B cell (primary cell): ENCODE measurements at regions not wholly inside any gene's neighbourhood (a gene's known extent, or its start where the extent isn't known, plus 50 kb on each side); places are given as distances from the start of the nearest gene placed in this dataset.

Experiments
- ATAC-seq: fragments of 200-7000 bp; cut with Tn5 transposase; one replicate; pipeline ENCODE4 v1.10.0; 2021; ENCODE audit warnings: low read depth, mild to moderate bottlenecking, moderate number of reproducible peaks, moderate library complexity
- CTCF ChIA-PET: fragments of 350-600 bp; sonication (Branson Sonifier 250); formaldehyde crosslinking; loops from one replicate; lab custom pipeline; 2021; ENCODE audit warnings: antibody characterized with exemption, inconsistent platforms; lab: Charles Lee
- POLR2A ChIA-PET: fragments of 350-600 bp; sonication (Branson Sonifier 250); formaldehyde crosslinking; loops from one replicate; lab custom pipeline; 2021; ENCODE audit warnings: antibody characterized with exemption; lab: Charles Lee
- DNase-seq: peaks from one replicate; pipeline ENCODE4 v3.0.0; 2013
- H2AFZ ChIP-seq: 2 replicates; pipeline ENCODE4 v1.6.1; 2012; ENCODE audit warnings: mild to moderate bottlenecking, low read depth, low read length; ENCODE audit not compliant: insufficient read depth, poor library complexity, severe bottlenecking
- H3K27ac ChIP-seq, 2 donors: 1 replicate in 1 of 2; 2 replicates in 1 of 2; pipeline ENCODE4 v1.5.1; 2012 to 2013; ENCODE audit warnings: low read length in 2 of 2, mild to moderate bottlenecking in 2 of 2, moderate library complexity in 1 of 2
- H3K27me3 ChIP-seq, 4 experiments: fragments of 200-600 bp in 1 of 4; sonication (generic) in 1 of 4; replicated peaks in 1 of 4; 1 replicate in 2 of 4; 2 replicates in 2 of 4; pipeline versions ENCODE4 v1.6.1 to v1.7.0; 2013 to 2016; ENCODE audit warnings: low read length in 3 of 4, mild to moderate bottlenecking in 2 of 4, mixed read lengths in 1 of 4, moderate library complexity in 1 of 4; ENCODE audit not compliant: insufficient read depth in 4 of 4, control insufficient read depth in 3 of 4; ENCODE audit errors: control extremely low read depth in 1 of 4
- H3K36me3 ChIP-seq, 2 experiments: replicated peaks in 1 of 2; 1 replicate in 1 of 2; 2 replicates in 1 of 2; pipeline versions ENCODE4 v1.6.1 to v1.7.1; 2013; ENCODE audit warnings: low read length in 1 of 2; ENCODE audit not compliant: insufficient read depth in 2 of 2, control insufficient read depth in 1 of 2; ENCODE audit errors: control extremely low read depth in 1 of 2, extremely low read depth in 1 of 2
- H3K4me1 ChIP-seq, 2 donors: fragments of 200-600 bp in 1 of 2; sonication (generic) in 1 of 2; 1 replicate in 1 of 2; 2 replicates in 1 of 2; pipeline versions ENCODE4 v1.5.1 to v1.6.1; 2013 to 2017; ENCODE audit warnings: low read length in 2 of 2; ENCODE audit not compliant: control insufficient read depth in 2 of 2, insufficient read depth in 2 of 2
- H3K4me2 ChIP-seq: replicated peaks from 2 replicates; pipeline ENCODE3; 2012; ENCODE audit warnings: mild to moderate bottlenecking, low read depth, low read length; ENCODE audit not compliant: poor library complexity, severe bottlenecking
- H3K4me3 ChIP-seq, 5 experiments: fragments of 200-600 bp in 1 of 5; sonication (generic) in 1 of 5; 1 replicate in 3 of 5; 2 replicates in 2 of 5; pipeline versions ENCODE4 v1.5.1 to v1.7.0; 2011 to 2016; ENCODE audit warnings: low read length in 4 of 5, mild to moderate bottlenecking in 4 of 5, low read depth in 2 of 5, control low read depth in 1 of 5, moderate library complexity in 1 of 5; ENCODE audit not compliant: insufficient read depth in 1 of 5; ENCODE audit errors: control extremely low read depth in 1 of 5, extremely low read depth in 1 of 5
- H3K79me2 ChIP-seq: fragments of 200-600 bp; sonication (generic); one replicate; pipeline ENCODE4 v1.6.0; 2016; ENCODE audit warnings: low read length; ENCODE audit not compliant: control insufficient read depth, insufficient read depth
- H3K9ac ChIP-seq: fragments of 200-600 bp; sonication (generic); 2 replicates; pipeline ENCODE4 v1.6.1; 2017; ENCODE audit warnings: mild to moderate bottlenecking, low read length, moderate library complexity
- H3K9me3 ChIP-seq, 3 donors: one replicate each; pipeline versions ENCODE4 v1.6.1 to v1.7.1; 2013; ENCODE audit warnings: low read length in 2 of 3; ENCODE audit not compliant: control insufficient read depth in 2 of 3, insufficient read depth in 1 of 3; ENCODE audit errors: control extremely low read depth in 1 of 3
- H4K20me1 ChIP-seq: 2 replicates; pipeline ENCODE4 v1.6.0; 2012; ENCODE audit warnings: mild to moderate bottlenecking, low read length; ENCODE audit not compliant: insufficient read depth, control insufficient read depth, poor library complexity, severe bottlenecking
- H3K27ac Mint-ChIP-seq: one replicate; pipeline ENCODE4 v1.8.0; 2021; ENCODE audit warnings: mixed read lengths
- H3K27me3 Mint-ChIP-seq: one replicate; pipeline ENCODE4 v1.8.0; 2021; ENCODE audit warnings: mixed read lengths
- H3K4me1 Mint-ChIP-seq: one replicate; pipeline ENCODE4 v1.8.0; 2021; ENCODE audit warnings: mixed read lengths
- H3K4me3 Mint-ChIP-seq: one replicate; pipeline ENCODE4 v1.8.0; 2021; ENCODE audit warnings: mixed read lengths
- H3K9me3 Mint-ChIP-seq: one replicate; pipeline ENCODE4 v1.8.0; 2022; ENCODE audit warnings: mixed read lengths; ENCODE audit not compliant: insufficient read depth
- EZH2 ChIP-seq: IDR thresholded peaks from 2 replicates; pipeline ENCODE4 v1.6.1; 2012; ENCODE audit warnings: borderline replicate concordance, low read depth, mild to moderate bottlenecking, moderate library complexity, low read length; ENCODE audit not compliant: insufficient read depth, poor library complexity, severe bottlenecking
- WGBS: methylation state at CpG from one replicate; pipeline ENCODE4 v1.1.5; 2013; ENCODE audit warnings: missing lambda C conversion rate; ENCODE audit not compliant: insufficient coverage; 5-methylcytosine and 5-hydroxymethylcytosine counted together
- intact Hi-C: fragments of 100-400 bp; cut with micrococcal nuclease; formaldehyde crosslinking; loops from one replicate; pipeline ENCODE4 v1.10.0; 2022
- TF ChIP-seq, protein P1 (sequence below): fragments of 200-600 bp; IDR thresholded peaks from one replicate; pipeline ENCODE4 v1.8.0; 2022; ENCODE audit warnings: antibody characterized with exemption, mild to moderate bottlenecking

DNA sequence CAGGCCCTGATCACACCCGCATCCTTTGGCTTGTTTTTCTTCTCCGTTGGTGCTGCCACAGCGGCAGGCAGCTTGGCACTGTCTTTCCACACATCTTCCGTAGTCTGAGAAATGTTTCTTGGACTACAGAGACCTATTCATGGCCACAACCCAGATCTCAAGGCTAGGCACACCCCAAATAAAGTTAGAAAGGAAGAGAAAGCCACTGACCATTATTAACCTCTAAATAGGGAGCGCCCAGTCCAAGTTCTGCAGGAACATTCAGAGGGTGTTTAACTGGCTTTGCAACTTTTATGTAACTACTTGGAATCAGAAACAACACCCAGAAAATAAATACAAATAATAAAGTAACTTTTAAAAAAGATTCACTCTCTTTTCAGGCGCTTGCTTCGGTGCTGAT lies 124.8 kb upstream of the NEDD9 start:
- Histone ChIP-seq H3K4me1 (peaks cover 41 to 45% of the 10 kb centered on the region in 2 donors), H3K27ac (peak overlapping the region in 1 of 2 donors; percentile 64), H3K9me3 (peaks cover 0 to 7% (median 0%) of the 10 kb centered on the region in 3 donors), H3K4me3 (peak overlapping the region in 1 of 5 experiments; percentile 34), H3K79me2 (peaks cover 99% of the 10 kb centered on the region), H3K27me3 (no peaks in the 10 kb centered on the region), H3K4me2 (peak overlapping the region; percentile 67), H4K20me1 (peaks cover 71% of the 10 kb centered on the region), H3K9ac (peak overlapping the region; percentile 5), H3K36me3 (peaks cover 13 to 69% of the 10 kb centered on the region in 2 experiments), H2AFZ (no peak overlapping the region)
- 100% methylated on average over 5 of the region's 7 CpGs for WGBS
- Mint-ChIP-seq H3K4me1 (peaks cover 83% of the 10 kb centered on the region), H3K27me3 (no peaks in the 10 kb centered on the region), H3K4me3 (peak overlapping the region; percentile 51), H3K9me3 (no peaks in the 10 kb centered on the region), H3K27ac (peak overlapping the region; percentile 76)
- CTCF ChIA-PET = no interaction called here
- ATAC-seq = no peak
- POLR2A ChIA-PET = no interaction called here
- TF ChIP-seq, protein P1, sequence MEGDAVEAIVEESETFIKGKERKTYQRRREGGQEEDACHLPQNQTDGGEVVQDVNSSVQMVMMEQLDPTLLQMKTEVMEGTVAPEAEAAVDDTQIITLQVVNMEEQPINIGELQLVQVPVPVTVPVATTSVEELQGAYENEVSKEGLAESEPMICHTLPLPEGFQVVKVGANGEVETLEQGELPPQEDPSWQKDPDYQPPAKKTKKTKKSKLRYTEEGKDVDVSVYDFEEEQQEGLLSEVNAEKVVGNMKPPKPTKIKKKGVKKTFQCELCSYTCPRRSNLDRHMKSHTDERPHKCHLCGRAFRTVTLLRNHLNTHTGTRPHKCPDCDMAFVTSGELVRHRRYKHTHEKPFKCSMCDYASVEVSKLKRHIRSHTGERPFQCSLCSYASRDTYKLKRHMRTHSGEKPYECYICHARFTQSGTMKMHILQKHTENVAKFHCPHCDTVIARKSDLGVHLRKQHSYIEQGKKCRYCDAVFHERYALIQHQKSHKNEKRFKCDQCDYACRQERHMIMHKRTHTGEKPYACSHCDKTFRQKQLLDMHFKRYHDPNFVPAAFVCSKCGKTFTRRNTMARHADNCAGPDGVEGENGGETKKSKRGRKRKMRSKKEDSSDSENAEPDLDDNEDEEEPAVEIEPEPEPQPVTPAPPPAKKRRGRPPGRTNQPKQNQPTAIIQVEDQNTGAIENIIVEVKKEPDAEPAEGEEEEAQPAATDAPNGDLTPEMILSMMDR = no peak
- TF ChIP-seq EZH2 = no peak
- intact Hi-C loops = no loop called here
- no peak for DNase-seq

DNA sequence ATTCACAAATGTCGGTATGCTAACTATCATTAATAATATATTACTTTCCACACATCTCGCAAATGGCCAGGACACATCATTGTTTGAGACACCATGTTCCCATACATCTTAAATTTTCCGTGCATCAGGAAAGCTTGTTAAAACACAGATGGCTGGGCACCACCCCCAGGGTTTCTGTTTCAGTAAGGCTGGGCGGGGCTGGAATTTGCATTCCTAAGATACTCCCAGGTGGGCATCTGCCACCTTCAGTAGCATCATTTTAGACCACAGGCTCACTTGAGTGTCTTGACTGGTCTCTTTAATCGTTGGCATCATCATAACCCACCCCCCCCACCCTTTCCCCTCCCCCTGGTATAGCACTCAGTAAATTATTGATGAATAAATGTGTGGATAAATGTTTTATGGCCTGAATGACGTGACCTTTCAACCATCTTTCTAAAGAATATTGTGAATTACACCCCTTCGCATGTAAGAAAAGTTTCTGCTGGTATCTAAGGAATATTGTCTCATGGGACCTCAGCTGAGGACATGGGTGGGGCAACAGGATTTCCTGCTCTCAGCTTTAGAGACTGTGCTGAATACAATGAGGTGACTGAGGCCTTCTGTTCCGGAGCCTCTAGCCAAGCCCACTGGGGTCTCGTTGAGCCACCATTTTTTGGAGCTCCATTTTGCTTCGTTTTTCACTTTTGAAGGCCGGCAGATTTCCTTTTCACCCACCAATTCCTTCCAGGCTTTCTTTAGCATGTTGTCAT lies 124.1 kb upstream of the NEDD9 start:
- H3K4me1 ChIP-seq = peaks cover 39 to 45% of the 10 kb centered on the region in 2 donors
- Mint-ChIP-seq H3K4me3 (peak overlapping the region; percentile 51), H3K9me3 (no peaks in the 10 kb centered on the region), H3K27ac (peak overlapping the region; percentile 76), H3K27me3 (no peaks in the 10 kb centered on the region), H3K4me1 (peaks cover 83% of the 10 kb centered on the region)
- peaks cover 68% of the 10 kb centered on the region for H4K20me1 ChIP-seq
- peak overlapping the region in 1 of 2 donors; percentile 64 for H3K27ac ChIP-seq
- TF ChIP-seq, protein P1 = no peak
- TF ChIP-seq EZH2 = no peak
- ChIA-PET POLR2A (no interaction called here), CTCF (no interaction called here)
- peak overlapping the region in 1 of 5 experiments; percentile 34 for H3K4me3 ChIP-seq
- WGBS = 69% methylated on average over 5 of the region's 11 CpGs
- DNase-seq (no peak), ATAC-seq (no peak)
- H3K9me3 ChIP-seq = peaks cover 0 to 7% (median 0%) of the 10 kb centered on the region in 3 donors
- intact Hi-C loops = no loop called here
- peaks cover 99% of the 10 kb centered on the region for H3K79me2 ChIP-seq
- no peak overlapping the region for H2AFZ ChIP-seq
- H3K27me3 ChIP-seq = no peaks in the 10 kb centered on the region
- peaks cover 19 to 71% of the 10 kb centered on the region in 2 experiments for H3K36me3 ChIP-seq
- H3K4me2 ChIP-seq = peak overlapping the region; percentile 67
- peak overlapping the region; percentile 5 for H3K9ac ChIP-seq
